Stimulated activated CD4-positive, alpha-beta T cell treated with anti-CD3 and anti-CD28 coated beads, Interleukin-2, amount 100 ng/mL, for 24 hours (primary cell): ENCODE measurements at regions not wholly inside any gene's neighbourhood (a gene's known extent, or its start where the extent isn't known, plus 50 kb on each side); places are given as distances from the start of the nearest gene placed in this dataset.

ENCODE experiments used
- DNase-seq, 2 donors: peaks; one replicate each; pipeline ENCODE4 v3.0.0-alpha.2; 2020

- no peak for DNase-seq
These were observed 53.1 kb downstream of the CH25H start for GRCh38 chr10:89153971-89154370.

GRCh38 chr10:89153116-89153515, 54.0 kb downstream of the CH25H start:
- DNase-seq: no peak

DNA sequence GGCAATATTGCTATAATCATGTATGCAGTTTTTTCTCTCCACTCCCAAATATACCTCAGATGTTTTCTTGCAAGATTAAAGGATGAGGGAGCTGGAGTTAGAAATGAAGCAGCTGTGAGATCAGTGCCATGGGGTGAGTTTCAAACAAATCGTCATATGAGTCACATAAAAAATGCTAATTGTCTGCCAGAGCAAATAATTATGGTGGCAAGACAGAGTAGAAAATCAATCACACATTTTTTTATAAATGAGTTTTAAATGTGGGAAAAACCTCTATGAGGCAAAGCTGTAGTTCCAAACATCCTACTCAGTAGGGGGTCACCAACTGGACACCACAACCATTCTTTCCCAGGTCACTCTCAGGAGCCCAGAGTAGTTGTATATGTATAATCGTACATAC, 55.3 kb downstream of the CH25H start:
- DNase-seq: no peak

DNA sequence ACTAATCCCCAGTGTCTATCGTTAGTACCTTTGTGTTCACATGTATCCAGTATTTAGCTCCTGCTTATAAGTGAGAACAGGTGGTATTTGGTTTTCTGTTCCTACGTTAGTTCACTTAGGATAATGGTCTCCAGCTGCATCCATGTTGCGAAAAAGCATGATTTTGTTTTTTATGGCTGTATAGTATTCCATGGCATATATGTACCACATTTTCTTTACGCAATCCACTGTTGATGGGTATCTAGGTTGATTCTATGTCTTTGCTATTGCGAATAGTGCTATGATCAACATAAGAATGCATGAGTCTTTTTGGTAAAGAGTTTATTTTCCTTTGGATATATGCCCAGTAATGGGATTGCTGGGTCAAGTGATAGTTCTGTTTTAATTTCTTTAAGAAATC, 59.1 kb downstream of the CH25H start:
- no peak for DNase-seq

DNA sequence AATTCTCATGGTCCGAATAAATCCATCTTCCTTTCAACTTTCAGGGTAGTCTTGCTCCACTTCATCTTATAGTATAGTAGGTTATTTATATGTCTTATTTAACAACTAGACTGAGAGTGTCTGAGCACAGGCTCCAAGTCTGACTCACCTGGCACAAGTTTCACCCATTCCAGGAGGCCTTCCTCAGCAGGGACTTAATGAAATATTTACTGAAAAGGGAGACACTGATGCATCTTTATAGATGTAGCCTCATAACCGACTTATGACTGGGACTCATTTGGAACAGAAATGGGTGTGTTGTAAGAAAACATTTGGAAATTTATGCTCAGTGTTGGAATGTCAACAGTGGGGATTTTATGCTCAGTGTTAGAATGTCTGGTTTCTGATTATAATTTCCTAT, 59.9 kb downstream of the CH25H start:
- DNase-seq: no peak

DNA sequence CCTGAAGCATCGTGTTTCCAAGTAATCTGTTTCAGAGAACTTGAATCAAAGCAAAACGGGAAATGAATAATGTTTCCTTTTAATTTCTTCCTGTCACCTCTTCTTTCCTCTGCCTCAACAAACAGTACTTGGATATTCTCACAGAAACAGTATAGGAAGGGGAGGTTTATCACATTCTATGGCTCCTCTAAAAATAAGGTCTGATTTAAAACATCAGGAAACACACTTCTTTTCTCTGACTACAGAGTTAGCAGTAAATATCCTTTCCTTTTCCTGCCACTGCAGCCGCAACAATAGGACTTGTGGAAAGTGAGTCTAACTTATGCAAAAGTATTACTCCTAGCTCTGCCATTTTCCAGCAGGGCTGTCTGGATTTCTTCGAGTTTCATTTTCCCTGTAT, 62.3 kb downstream of the CH25H start:
- DNase-seq: no peak

- DNase-seq: no peak
These were observed 64.5 kb downstream of the CH25H start for GRCh38 chr10:89142590-89142989.

DNA sequence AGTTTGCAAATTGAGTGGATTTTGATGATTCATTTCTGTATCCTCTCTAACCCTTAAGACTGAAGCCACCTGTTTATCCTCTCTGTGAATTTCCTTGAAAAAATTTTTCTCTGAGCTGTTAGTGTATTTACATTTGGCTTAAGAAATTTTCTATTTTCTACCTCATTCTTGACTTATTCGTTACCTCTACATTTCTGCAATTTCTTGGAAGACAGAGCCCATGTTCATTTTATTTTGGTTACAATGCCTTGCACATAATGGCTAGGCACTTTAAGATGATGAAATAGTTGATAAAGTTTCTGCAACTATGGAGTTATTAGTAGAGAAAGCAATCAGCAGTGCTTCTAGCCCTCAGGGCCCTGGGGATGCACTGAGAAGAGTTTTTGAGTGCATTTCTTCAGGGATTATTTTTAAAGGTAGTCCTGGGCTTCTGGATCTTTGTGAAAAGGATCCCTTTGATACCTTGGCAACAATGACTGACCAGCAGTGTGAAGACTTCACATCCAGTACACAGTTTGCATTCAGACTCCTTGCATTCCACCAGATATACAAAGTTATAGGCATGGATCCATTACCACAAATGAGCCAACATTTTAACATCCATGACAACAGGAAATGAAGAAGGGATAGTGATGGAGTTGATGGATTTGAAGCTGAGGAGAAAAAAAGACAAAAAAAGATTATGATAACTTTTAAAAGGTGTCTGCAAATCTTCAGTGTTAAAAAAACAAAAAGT, 68.2 kb downstream of the CH25H start:
- no peak for DNase-seq

DNA sequence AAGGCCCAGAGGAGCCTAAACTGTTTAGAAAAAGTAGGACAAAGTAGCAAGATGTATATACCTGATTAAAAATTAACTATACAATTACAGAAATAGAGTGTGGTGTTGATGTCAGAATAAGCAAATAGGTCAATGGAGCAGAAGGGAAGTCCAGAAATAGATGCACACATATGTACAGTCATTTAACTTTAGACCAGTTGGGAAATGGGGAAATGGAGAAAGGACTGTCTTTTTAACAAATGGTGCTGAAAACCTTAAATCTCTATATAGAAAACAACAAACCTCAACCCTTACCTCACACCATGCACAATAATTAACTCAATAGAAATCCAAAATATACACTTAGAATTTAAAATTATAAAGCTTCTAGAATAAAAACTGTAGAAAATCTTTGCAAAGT, 72.2 kb downstream of the CH25H start:
- DNase-seq: no peak

- DNase-seq: no peak
These were observed 77.2 kb downstream of the CH25H start for GRCh38 chr10:89129911-89130310.

GRCh38 chr10:89122433-89123051, 84.6 kb downstream of the CH25H start:
- DNase-seq: no peak

GRCh38 chr10:89121764-89122020, 85.4 kb downstream of the CH25H start:
- DNase-seq: no peak

- DNase-seq: no peak
These were observed 86.0 kb downstream of the CH25H start for GRCh38 chr10:89120931-89121763.

GRCh38 chr10:89119651-89120050, 87.5 kb downstream of the CH25H start:
- DNase-seq: no peak

DNA sequence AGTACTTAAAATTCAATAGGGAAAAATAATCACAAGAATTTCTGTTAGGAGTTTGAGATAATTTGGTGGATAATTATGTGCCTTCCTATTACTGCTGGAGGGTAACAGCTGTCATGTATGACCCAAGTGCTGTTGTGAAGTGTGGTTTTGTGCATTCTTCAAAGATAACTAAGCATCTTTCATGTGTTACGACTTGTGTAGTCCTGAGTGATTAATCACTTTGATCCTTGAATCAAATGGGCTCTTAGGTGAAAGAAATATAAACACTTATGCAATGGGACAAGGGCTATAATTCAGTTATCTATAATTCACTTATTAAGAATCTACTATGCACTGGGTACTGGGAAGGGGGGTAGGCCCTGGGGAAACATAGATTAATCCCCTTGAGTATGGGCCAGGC, 89.0 kb downstream of the CH25H start:
- no peak for DNase-seq

DNA sequence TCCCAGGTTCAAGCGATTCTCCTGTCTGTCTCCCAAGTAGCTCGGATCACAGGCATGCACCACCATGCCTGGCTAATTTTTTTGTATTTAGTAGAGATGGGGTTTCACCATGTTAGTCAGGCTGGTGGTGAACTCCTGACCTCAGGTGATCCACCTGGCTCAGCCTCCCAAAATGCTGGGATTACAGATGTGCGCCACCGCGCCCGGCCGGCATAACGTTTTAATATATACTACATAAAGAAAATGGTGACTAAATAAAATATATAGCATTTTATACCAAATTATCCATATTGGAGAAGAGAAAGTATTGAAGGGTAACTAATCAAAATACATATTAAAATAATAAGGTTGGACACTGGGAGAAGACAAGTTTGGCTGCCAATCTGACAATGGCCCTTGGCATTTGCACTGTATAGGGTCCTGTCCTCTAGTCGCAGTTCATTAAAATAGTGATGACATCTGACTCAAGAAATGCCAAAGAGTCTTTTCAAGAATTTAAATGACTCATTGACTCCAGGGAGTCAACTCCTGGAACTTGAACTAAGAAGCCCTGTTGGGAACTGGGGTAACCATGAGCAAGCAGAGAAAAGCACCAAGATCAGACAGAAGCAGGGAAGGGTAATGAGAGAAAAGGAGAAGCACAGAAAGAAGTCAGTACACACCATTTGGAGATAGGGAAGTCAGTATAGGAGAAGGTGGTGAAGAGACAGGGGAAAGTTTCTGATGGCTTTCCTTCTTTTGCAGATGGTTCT, 91.1 kb downstream of the CH25H start:
- no peak for DNase-seq

- no peak for DNase-seq
These were observed 92.1 kb downstream of the CH25H start for GRCh38 chr10:89114846-89115625.

DNA sequence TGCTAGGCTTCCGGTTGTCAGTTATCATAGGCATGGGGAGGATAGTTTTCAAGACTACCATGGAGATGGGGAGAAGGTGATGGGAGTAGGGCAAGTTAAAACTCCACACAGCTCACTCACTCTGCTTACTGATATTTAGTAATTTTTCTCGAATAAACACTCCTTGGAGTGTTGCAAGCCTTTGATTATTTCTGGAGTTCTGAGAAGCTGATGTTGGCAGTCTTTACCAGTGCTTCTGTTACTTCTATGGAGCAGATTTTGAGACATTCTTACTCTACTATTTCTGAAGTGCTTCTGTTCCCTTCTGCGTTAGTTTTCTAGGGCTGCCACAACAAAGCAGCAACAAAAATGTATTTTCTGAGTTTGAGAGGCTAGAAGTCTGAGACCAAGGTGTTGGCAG, 104.4 kb downstream of the CH25H start:
- DNase-seq: no peak

- DNase-seq: no peak
These were observed 105.2 kb downstream of the CH25H start for GRCh38 chr10:89101943-89102342.

- no peak for DNase-seq
These were observed 106.4 kb downstream of the CH25H start for GRCh38 chr10:89100680-89101079.

GRCh38 chr10:89097226-89097625, 106.6 kb downstream of the FAS start:
- DNase-seq: no peak

- DNase-seq: no peak
These were observed 105.2 kb downstream of the FAS start for GRCh38 chr10:89095701-89096391.
